ENCODE measurements at regions not wholly inside any gene's neighbourhood (a gene's known extent, or its start where the extent isn't known, plus 50 kb on each side); places are given as distances from the start of the nearest gene placed in this dataset.

DNA sequence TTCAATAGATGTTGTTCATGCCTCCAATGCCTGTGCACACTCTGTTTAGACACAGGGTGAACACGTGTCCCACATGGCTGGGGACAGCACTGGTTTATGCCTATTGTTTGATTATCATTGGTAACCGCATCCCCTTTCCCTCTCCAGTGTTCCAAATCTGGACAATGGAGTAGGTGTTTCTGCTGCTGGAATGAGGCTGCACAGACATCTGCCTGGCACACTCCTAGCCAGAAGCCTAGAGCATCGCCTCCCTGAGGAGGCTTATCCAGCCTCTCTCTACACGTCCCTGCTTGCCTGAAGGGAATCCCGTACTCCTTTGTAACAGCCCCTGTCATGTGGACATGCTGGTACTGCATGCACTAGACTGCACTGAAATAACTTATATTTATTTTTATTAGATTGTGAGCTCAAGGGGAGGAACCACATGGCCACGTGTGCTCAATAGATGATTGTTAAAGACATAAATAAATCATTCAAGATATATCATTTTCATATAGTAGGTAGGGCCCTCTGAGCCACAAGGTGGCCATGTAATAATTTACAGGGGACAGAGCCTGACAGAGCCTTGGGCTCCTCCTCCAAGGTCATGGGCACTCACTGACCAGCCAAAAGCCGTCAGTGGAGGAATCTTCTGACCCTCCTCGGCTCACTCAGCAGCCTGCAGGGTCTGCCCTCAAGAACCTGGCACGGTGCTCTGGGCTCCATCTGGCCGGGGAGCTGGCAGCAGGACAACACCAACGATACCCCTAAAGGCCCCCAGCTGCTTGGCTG, 310.9 kb upstream of the ZNF32 start:
- no peak for DNase-seq (ENCODE audit: low read depth in 3 of 3)

DNA sequence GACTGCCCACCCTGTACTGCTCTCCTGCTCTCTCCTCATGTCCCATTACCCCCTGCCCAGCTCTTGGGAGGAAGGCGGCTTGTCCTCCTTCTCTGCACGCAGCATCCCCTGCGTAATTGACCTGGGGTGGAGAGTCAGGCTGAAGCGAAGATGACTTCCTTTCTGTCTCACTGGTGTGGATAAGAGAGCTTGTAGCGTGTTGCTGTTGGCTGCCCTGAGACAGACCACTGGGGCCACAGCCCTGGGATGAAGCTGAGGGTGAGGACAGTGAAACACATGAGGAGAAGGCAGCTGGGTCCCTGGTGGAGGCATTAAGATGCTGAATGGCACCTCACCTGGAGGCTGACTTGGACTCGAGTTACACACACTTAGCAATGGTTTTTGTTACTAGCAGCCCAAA, 310.3 kb upstream of the ZNF32 start:
- DNase-seq (ENCODE audit: low read depth in 3 of 3) = no peak

DNA sequence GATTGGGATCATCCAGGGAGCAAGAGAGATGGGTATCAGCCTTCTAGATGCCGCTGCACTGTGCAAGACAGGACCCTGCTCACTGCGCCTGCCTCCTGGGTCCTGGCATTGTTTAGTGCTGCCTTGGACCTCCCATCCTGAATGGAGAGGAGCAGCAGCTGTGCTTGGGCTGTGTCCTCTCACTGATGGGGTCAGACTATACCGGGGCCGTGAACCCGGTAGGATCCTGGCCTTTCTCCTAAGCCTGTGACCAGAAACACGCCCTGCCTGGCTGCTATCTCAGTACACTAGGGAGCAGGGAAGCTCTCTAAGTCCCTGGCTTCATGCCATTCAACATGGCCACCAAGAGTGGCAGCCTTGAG, 309.4 kb upstream of the ZNF32 start:
- DNase-seq (ENCODE audit: low read depth in 3 of 3) = no peak

DNA sequence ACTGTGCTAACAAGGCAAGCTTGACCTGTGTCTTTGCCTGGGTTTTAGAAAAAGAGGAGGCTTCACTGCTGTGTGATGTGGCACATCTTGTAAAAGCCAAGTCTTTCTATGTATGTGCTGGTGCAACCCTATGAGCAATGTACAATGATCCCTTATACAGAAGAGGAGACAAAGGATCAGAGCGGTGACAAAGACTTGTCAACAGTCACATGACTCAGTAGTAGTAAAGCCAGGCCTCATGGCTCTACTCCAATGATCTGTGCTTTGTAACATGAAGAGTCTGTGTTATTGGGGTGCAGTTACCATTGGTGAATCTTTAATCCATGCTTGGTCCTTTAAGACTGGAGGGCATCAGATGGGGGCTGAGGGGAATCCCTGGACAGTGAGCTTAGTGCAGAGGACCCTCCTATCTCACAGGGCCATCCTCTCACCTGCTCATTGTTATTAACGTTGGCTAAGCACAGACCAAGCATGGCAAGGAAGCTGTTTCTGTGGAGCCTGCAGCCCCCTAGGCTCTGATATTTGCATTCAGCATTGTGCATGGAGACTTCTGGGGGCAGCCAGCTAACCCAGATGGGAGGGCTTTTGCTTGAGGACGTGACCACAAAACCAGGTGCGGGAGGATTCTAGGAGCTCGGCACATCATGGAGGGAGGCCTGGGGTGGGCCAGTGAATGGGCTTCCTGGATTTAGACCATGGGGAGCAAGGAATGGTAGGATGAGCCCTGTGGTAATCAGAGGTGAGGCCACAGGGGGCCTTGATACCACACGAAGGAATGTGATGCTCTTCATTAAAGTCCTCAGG, 308.8 kb upstream of the ZNF32 start:
- no peak for DNase-seq (ENCODE audit: low read depth in 3 of 3)

DNA sequence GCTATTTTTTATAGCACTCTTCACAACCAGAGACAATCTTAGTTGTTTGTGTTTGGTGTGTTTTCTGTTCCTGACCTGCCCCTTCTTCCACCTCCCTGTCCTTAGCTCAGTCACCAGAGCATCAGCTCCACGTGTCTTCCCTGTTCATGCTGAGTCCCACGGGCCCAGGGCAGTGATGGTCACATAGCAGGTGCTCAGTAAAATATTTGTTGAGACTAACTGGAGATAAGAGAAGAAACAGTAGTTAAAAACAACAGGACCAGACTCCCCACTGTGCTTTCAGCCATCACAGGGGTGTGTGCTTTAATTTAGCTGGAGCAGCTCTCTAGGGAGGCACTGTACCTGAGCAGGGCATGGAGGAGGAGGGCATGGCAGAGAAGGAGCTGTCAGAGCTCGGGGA, 307.3 kb upstream of the ZNF32 start:
- no peak for DNase-seq (ENCODE audit: low read depth in 3 of 3)

GRCh38 chr10:43955002-43955596, 306.4 kb upstream of the ZNF32 start:
- no peak for DNase-seq (ENCODE audit: low read depth in 3 of 3)

GRCh38 chr10:43953672-43954071, 305.0 kb upstream of the ZNF32 start:
- DNase-seq (ENCODE audit: low read depth in 3 of 3) = no peak

DNA sequence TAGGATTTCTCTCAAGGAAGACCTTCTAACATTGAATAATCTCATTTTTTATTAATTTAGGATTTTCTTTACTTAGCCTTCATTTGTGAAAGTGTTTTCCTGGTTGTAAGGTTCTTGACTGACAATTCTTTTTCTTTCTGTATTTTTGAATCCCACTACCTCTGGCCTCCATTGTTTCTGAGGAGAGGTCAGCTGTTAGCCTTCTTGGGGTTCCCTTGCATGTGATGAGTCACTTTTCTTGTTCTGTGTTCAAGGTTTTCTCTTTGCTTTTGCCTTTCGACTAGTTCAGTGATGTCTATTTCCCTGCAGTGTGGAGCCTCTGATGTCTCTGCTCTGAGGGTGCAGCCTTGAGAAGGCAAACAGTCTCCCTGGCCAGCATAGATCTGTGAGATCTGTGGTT, 304.1 kb upstream of the ZNF32 start:
- DNase-seq (ENCODE audit: low read depth in 3 of 3) = no peak

DNA sequence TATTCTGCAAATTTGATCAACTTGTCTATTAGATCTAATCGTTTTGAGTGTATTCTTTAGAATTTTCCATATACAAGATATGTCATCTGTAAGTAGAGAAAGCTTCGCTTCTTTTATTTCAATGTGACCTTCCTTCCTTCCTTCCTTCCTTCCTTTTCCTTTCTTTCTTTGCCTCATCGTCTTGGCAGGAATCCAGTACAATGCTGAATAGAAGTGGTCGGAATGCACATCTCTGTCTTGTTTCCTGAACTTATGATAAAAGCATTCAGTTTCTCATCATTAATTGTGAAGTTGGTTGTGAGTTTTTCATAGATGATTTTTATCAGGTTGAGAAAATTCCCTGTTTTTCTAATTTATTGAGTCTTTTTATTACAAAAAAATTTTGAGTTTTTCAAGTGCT, 300.7 kb upstream of the ZNF32 start:
- DNase-seq (ENCODE audit: low read depth in 3 of 3) = no peak

GRCh38 chr10:43946445-43946844, 297.8 kb upstream of the ZNF32 start:
- DNase-seq (ENCODE audit: low read depth in 3 of 3) = no peak

DNA sequence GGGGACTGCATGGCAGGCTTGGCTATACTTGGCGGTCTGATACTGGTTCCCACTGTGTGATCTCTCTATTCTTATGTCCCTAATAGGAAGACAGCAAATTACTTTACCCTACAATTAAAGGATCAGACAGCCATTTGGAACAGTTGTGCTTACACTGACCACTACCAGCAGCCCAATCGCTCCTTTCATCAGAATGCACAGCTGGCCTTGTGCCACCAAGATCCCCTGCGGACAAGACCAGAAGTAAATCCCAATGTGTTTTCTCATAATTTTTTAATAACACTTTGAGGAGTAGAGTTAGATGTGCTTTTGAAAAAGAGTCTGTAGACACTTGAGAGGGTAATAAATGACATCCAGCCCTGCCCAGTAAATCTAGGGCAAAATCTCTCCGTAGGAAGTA, 297.2 kb upstream of the ZNF32 start:
- DNase-seq (ENCODE audit: low read depth in 3 of 3) = no peak

DNA sequence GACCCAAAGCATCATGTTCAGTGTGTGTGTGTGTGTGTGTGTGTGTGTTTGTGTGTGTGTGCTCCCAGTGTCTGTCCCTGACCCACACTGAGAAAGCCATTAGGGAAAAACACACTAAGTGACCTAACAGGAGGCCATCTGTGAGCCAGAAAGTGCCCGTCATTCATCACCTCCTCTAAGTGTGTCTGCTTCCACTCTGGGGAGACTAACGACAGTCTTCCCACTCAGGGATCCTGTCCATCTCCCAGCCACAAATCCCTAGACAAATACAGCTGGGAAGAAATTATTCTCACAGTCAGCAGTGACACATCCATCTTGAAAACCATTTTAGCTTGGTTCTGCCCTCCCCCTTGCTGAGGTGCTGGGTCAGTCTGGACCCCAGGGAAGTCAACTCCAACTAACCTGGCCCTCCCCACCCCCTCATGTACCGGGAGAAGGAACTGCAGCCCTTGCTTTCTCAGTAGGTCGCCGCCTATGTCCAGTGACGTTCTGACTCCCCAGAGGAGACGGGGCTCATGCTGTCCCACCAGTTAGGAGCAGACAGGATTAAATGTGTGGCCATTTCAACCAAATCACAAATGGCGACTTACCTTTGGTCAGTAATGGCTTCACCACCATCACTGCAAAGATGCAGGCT, 296.5 kb upstream of the ZNF32 start:
- DNase-seq (ENCODE audit: low read depth in 3 of 3) = no peak

GRCh38 chr10:43944381-43945093, 295.9 kb upstream of the ZNF32 start:
- DNase-seq (ENCODE audit: low read depth in 3 of 3) = no peak

- no peak for DNase-seq (ENCODE audit: low read depth in 3 of 3)
Observed at GRCh38 chr10:43943818-43944360, 295.2 kb upstream of the ZNF32 start.

DNA sequence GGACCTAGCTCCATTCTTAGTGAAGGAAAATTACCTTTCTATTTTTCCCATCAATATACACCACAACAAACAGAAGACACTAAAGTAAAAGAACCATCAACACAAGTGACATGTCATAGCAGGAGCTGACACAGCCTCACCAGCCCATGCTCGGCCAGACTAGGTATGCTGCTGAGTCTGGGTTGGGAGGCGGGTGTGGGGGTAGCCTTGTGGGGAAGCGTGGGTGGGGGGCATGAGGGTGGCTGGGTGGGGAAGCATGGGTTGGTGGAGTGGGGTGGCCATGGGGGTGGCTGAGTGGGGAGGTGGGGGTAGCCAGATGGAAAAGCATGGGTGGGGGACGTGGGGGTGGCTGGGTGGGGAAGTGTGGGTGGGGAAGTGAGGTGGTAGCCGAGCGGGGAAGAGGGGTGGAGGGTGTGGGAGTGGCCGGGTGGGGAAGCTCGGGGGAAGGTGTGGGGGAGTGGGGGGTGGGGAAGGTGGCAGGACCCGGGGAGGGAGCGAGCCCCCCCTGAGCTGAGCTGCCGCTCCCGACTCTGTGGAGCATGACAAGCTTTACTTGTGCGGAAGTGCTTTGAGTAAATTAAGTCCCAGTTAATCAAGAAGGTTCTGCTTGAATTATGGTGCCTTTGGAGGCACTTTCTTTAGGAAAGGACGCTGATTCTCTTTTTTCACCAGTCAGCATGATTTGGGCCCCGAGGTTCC, 294.6 kb upstream of the ZNF32 start:
- DNase-seq (ENCODE audit: low read depth in 3 of 3) = no peak

- DNase-seq (ENCODE audit: low read depth in 3 of 3) = no peak
Observed at GRCh38 chr10:43942096-43942850, 293.6 kb upstream of the ZNF32 start.

DNA sequence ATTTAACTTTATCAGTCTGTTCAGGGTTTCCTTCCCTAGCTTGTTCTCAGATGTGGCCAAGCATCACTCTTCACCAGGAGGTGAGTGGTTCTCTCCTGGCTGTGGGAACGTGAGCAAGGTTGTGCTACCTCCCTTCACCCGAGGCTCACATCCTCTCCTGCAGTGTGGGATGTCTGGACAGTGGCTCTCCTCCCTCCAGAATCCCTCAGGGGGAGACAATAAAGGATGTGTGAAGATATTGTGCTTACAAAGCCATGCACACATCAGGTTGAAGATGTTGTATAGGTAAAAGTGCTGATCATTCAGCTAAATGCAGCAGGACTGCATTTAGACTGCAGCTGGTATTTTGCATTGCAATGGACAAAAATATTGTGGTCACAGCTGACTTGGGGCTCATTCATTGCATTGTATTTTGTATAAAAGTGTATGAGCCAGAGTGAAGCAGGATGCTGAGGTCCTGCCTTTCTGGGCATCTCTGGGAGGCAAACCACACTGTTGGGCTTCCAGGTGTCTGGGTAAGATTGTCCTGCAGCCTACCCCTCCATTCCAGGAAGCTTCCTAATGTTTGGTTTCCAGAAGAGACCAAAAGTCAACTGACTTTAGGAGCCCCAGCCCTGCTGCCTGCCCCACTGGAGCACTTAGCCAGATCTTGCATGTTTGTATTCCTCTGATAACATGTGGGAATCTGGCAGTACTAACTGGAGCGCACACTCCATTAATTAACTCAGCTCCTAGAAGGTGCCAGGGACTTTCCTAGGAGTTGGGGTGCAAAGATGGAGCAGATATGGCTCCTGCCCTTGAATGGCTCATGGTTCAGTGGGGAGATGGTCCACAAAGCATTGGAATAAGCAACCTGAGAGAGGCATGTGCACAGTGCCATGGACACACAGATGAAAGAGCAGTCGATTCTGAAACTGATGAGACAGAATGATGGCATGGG, 292.5 kb upstream of the ZNF32 start:
- no peak for DNase-seq (ENCODE audit: low read depth in 3 of 3)

DNA sequence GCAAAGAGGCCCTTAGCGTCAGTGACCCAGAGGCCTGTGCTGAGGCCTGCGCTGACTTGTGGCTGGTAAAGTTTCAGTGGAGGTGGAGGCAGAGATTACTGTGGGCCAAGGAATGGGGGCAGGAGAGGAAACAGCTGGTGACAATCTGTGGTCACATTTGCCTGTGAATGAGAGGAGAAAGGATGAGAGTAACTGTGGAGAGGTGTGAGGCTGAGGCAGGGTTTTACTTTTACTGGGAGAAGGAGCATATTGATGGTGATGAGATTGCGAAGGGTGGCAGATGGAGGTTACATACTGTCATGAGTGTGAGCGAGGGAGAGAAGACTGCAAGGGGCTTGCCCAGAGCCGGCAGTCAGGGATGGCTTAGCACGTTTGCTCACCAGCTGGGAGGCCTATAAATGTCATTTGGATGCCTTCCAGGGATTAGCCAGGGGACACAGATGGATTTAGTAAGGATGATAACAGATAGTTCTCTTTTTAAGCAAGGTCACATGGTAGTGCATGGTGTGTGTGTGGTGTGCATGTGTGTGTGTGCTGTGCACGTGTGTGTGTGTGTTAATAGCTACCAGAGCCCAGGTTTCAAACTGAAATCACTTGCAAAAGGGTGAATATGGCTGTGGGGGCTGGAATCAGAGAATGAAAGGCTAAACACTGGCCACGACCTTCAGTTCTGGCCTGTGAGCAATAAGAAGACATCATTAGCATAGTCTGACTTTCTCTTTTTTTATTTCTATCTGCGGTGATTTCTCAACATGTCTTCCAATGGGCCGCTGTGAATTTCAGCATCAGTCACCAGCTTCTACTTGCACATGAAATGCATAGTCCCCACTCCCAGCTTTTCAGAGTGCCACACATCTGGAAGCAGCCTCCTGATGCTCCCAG, 291.5 kb upstream of the ZNF32 start:
- DNase-seq (ENCODE audit: low read depth in 3 of 3) = no peak

Measured in stimulated activated CD4-positive, alpha-beta T cell treated with anti-CD3 and anti-CD28 coated beads, TNF-alpha, amount 100 ng/mL, for 48 hours (primary cell).